Kidney (tissue), 13 donors: ENCODE measurements at regions not wholly inside any gene's neighbourhood (a gene's known extent, or its start where the extent isn't known, plus 50 kb on each side); places are given as distances from the start of the nearest gene placed in this dataset.

Experiments
- DNase-seq, 5 donors: peaks; one replicate each; pipeline ENCODE4 v3.0.0-alpha.2; 2013 to 2020
- FAIRE-seq: peaks from 2 replicates; lab custom pipeline; 2012; peaks lifted over from hg19 to GRCh38; lab: Jason Lieb, UNC
- H3K27ac ChIP-seq, 2 donors: one replicate each; pipeline ENCODE4 v1.7.0; 2013; ENCODE audit warnings: low read depth in 2 of 2, low read length in 2 of 2, inconsistent platforms in 1 of 2
- H3K27me3 ChIP-seq: one replicate; pipeline ENCODE4 v1.7.1; 2013; ENCODE audit warnings: low read length, inconsistent platforms; ENCODE audit not compliant: control insufficient read depth, insufficient read depth
- H3K36me3 ChIP-seq, 3 donors: one replicate each; pipeline versions ENCODE4 v1.7.0 to v1.7.1; 2013; ENCODE audit warnings: low read length in 3 of 3, control low read depth in 1 of 3, inconsistent platforms in 1 of 3; ENCODE audit not compliant: insufficient read depth in 3 of 3, control insufficient read depth in 2 of 3
- H3K4me1 ChIP-seq, 3 donors: one replicate each; pipeline versions ENCODE4 v1.7.0 to v1.7.1; 2013; ENCODE audit warnings: low read length in 3 of 3, inconsistent platforms in 1 of 3, low read depth in 1 of 3; ENCODE audit not compliant: control insufficient read depth in 2 of 3, insufficient read depth in 2 of 3
- H3K4me3 ChIP-seq, 3 donors: one replicate each; pipeline versions ENCODE4 v1.7.0 to v1.8.1; 2013; ENCODE audit warnings: low read length in 3 of 3, control low read depth in 1 of 3, inconsistent platforms in 1 of 3
- H3K9ac ChIP-seq, 3 donors: one replicate each; pipeline versions ENCODE4 v1.7.0 to v1.7.1; 2013; ENCODE audit warnings: low read length in 3 of 3, control low read depth in 1 of 3, inconsistent platforms in 1 of 3
- H3K9me3 ChIP-seq, 3 donors: one replicate each; pipeline versions ENCODE4 v1.7.0 to v1.7.1; 2013; ENCODE audit warnings: low read length in 3 of 3, control low read depth in 1 of 3, inconsistent platforms in 1 of 3; ENCODE audit not compliant: control insufficient read depth in 2 of 3, insufficient read depth in 1 of 3
- CTCF ChIP-seq: IDR thresholded peaks from 3 replicates; pipeline ENCODE4 v1.5.1; 2012; ENCODE audit warnings: mild to moderate bottlenecking, moderate library complexity, borderline replicate concordance; ENCODE audit not compliant: insufficient read depth; ENCODE audit errors: extremely low read depth
- intact Hi-C: fragments of 100-400 bp; cut with DNase I; formaldehyde crosslinking; loops from one replicate; pipeline ENCODE4 v1.11.1; 2022
- donor health status: control.
- donor health status: control.
- donor health status: control.
- donor health status: control.
- donor health status: control.
- donor health status: DM: yes; HTN: yes; CAD: no.
- donor health status: Normal renal cell carcinoma (clear cell type).

GRCh38 chr17:77473615-77474226, 333.0 kb downstream of the SEC14L1 start:
- Histone ChIP-seq H3K4me1 (peaks cover 8 to 74% (median 35%) of the 10 kb centered on the region in 3 donors), H3K9ac (no peak overlapping the region), H3K27ac (peak overlapping the region in 1 of 2 donors; percentile 20), H3K4me3 (no peak overlapping the region), H3K27me3 (no peaks in the 10 kb centered on the region), H3K36me3 (peaks cover 0 to 5% (median 0%) of the 10 kb centered on the region in 3 donors), H3K9me3 (peaks cover 0 to 2% (median 0%) of the 10 kb centered on the region in 3 donors)
- FAIRE-seq (no peak), DNase-seq (no peak)
- intact Hi-C loops, result no loop called here
- no peak for TF ChIP-seq CTCF

- Histone ChIP-seq H3K4me3 (no peak overlapping the region), H3K27ac (no peak overlapping the region), H3K9ac (no peak overlapping the region), H3K36me3 (peaks cover 0 to 5% (median 0%) of the 10 kb centered on the region in 3 donors), H3K9me3 (peaks cover 0 to 2% (median 0%) of the 10 kb centered on the region in 3 donors), H3K4me1 (peaks cover 8 to 74% (median 35%) of the 10 kb centered on the region in 3 donors), H3K27me3 (no peaks in the 10 kb centered on the region)
- FAIRE-seq (no peak), DNase-seq (no peak)
- intact Hi-C loops, result no loop called here
- TF ChIP-seq CTCF, result no peak
Measured at GRCh38 chr17:77474292-77474988, 333.7 kb downstream of the SEC14L1 start.

- DNase-seq, result peak in 3 of 5 donors; percentile 64 to 79 (median 65)
- H3K9ac ChIP-seq, result no peak overlapping the region
- H3K27me3 ChIP-seq, result no peaks in the 10 kb centered on the region
- H3K27ac ChIP-seq, result no peak overlapping the region
- intact Hi-C loops, result no loop called here
- no peak for FAIRE-seq
- TF ChIP-seq CTCF, result no peak
- H3K4me1 ChIP-seq, result peaks cover 3 to 66% (median 35%) of the 10 kb centered on the region in 3 donors
- H3K9me3 ChIP-seq, result no peaks in the 10 kb centered on the region
- H3K4me3 ChIP-seq, result no peak overlapping the region
- H3K36me3 ChIP-seq, result peaks cover 0 to under 1% (median 0%) of the 10 kb centered on the region in 3 donors
Measured at GRCh38 chr17:77475016-77475976, 334.5 kb downstream of the SEC14L1 start.
